ENCODE measurements at regions not wholly inside any gene's neighbourhood (a gene's known extent, or its start where the extent isn't known, plus 50 kb on each side); places are given as distances from the start of the nearest gene placed in this dataset.

DNA sequence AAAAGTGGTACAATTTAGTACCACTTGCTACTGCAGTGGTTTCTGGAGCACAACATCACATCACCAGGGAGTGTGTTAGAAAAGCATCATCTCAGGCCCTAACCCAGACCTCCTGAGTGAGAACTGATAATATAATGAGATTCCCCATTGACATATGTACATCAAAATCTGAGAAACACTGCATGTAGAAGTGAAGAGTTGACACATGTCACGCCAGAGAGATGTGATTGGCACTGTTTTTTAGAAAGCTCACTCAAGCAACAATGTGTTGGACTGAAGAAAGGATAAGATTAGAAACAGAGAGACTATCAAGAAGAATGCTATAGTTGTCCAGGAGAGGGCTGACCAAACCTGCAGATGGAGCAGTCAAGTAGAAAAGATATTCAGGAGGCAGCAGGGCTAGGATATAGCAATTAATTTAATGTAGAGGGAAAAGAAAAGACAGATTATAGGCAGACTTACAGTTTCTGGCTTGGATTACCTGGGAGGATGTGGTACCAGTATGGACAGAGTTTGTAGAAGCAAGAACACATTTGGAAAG is 324.4 kb upstream of the ADAMTSL1 start:
- H3K9me3 ChIP-seq (ENCODE audit: control insufficient read depth in 1 of 2, insufficient read depth in 1 of 2, low read depth in 1 of 2, low read length in 2 of 2), result peaks cover 3% of the 10 kb centered on the region in 2 experiments; a peak in 1 of 4 replicates
- H3K27me3 ChIP-seq (ENCODE audit: insufficient read depth, low read length), result no peaks in the 10 kb centered on the region
- H2AFZ ChIP-seq (ENCODE audit: low read depth, low read length, poor library complexity, severe bottlenecking), result no peak overlapping the region
- no peak overlapping the region for H3K9ac ChIP-seq (ENCODE audit: low read length)
- H3K4me3 ChIP-seq (replicated peaks in 1 of 2; ENCODE audit: low read depth in 1 of 2, low read length in 2 of 2), result no peak overlapping the region
- POLR2A ChIA-PET, result no interaction called here
- intact Hi-C loops (cut with micrococcal nuclease), result no loop called here
- H3K4me2 ChIP-seq (ENCODE audit: low read length), result no peak overlapping the region
- no peaks in the 10 kb centered on the region for H3K79me2 ChIP-seq (ENCODE audit: insufficient read depth, low read length)
- H3K36me3 ChIP-seq (ENCODE audit: control insufficient read depth in 1 of 2, insufficient read depth in 2 of 2, low read length in 2 of 2), result no peaks in the 10 kb centered on the region
- CTCF ChIA-PET, result no interaction called here
- no peaks in the 10 kb centered on the region for H3K4me1 ChIP-seq (ENCODE audit: control insufficient read depth in 1 of 2, insufficient read depth in 2 of 2, low read length in 2 of 2)
- H3K9me2 ChIP-seq (ENCODE audit: insufficient read depth), result no peaks in the 10 kb centered on the region
- ATAC-seq (no peak), DNase-seq (ENCODE audit: low read depth, low spot score) (no peak)
- TF ChIP-seq ELF1 (IDR thresholded peaks at IDR 0.05; ENCODE audit: borderline replicate concordance, low read depth) (no peak), CEBPB (IDR thresholded peaks at IDR 0.05; ENCODE audit: low read depth) (no peak), RAD21 (IDR thresholded peaks at IDR 0.05; ENCODE audit: low read depth) (no peak), JUND (IDR thresholded peaks at IDR 0.05) (no peak), EGR1 (IDR thresholded peaks at IDR 0.05; ENCODE audit: low read depth) (no peak), SRF (IDR thresholded peaks at IDR 0.05; ENCODE audit: low read depth) (no peak), EZH2phosphoT487 (IDR thresholded peaks at IDR 0.05; ENCODE audit: borderline replicate concordance) (no peak), ZFX (IDR thresholded peaks at IDR 0.05) (no peak), SIN3A (IDR thresholded peaks at IDR 0.05; ENCODE audit: low read depth) (no peak), FOSL1 (IDR thresholded peaks at IDR 0.05; ENCODE audit: low read depth) (no peak)
- TF ChIP-seq, protein P1, sequence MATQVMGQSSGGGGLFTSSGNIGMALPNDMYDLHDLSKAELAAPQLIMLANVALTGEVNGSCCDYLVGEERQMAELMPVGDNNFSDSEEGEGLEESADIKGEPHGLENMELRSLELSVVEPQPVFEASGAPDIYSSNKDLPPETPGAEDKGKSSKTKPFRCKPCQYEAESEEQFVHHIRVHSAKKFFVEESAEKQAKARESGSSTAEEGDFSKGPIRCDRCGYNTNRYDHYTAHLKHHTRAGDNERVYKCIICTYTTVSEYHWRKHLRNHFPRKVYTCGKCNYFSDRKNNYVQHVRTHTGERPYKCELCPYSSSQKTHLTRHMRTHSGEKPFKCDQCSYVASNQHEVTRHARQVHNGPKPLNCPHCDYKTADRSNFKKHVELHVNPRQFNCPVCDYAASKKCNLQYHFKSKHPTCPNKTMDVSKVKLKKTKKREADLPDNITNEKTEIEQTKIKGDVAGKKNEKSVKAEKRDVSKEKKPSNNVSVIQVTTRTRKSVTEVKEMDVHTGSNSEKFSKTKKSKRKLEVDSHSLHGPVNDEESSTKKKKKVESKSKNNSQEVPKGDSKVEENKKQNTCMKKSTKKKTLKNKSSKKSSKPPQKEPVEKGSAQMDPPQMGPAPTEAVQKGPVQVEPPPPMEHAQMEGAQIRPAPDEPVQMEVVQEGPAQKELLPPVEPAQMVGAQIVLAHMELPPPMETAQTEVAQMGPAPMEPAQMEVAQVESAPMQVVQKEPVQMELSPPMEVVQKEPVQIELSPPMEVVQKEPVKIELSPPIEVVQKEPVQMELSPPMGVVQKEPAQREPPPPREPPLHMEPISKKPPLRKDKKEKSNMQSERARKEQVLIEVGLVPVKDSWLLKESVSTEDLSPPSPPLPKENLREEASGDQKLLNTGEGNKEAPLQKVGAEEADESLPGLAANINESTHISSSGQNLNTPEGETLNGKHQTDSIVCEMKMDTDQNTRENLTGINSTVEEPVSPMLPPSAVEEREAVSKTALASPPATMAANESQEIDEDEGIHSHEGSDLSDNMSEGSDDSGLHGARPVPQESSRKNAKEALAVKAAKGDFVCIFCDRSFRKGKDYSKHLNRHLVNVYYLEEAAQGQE (IDR thresholded peaks at IDR 0.05; ENCODE audit: low read depth), result no peak
- H3K27ac ChIP-seq (ENCODE audit: low read depth, low read length), result no peak overlapping the region
- RAD21 ChIA-PET (ENCODE audit: low non-redundant PET in 1 of 2, low total read pairs in 2 of 2, uncharacterized antibody in 2 of 2, unreplicated experiment in 2 of 2), result no interaction called here
- no TSS peak for BruUV-seq (replicated peaks)
- H4K20me1 ChIP-seq (ENCODE audit: insufficient read depth), result no peaks in the 10 kb centered on the region
